Gastrocnemius medialis (tissue), 4 donors: ENCODE measurements at regions not wholly inside any gene's neighbourhood (a gene's known extent, or its start where the extent isn't known, plus 50 kb on each side); places are given as distances from the start of the nearest gene placed in this dataset.

Experiments
- ATAC-seq, 2 donors: fragments of 150-250 bp; one replicate each; pipeline ENCODE4 v1.9.1; 2016
- DNase-seq, 2 donors: peaks; one replicate each; pipeline ENCODE4 v3.0.0-alpha.2; 2019
- H3K27ac ChIP-seq, 4 donors: fragments of 200-600 bp; sonication (generic); 1 replicate in 1 of 4; 2 replicates in 3 of 4; pipeline ENCODE4 v1.5.1; 2016 to 2018; ENCODE audit warnings: mild to moderate bottlenecking in 2 of 4, moderate library complexity in 1 of 4
- H3K27me3 ChIP-seq, 3 donors: fragments of 200-600 bp; sonication (generic) in 2 of 3; 1 replicate in 1 of 3; 2 replicates in 2 of 3; pipeline versions ENCODE4 v1.5.1 to v1.6.0; 2016 to 2019; ENCODE audit warnings: mild to moderate bottlenecking in 1 of 3, moderate library complexity in 1 of 3
- H3K36me3 ChIP-seq, 2 donors: fragments of 200-600 bp; sonication (generic) in 1 of 2; one replicate each; pipeline ENCODE4 v1.5.1; 2017 to 2018
- H3K4me1 ChIP-seq, 2 donors: fragments of 200-600 bp; sonication (generic) in 1 of 2; one replicate each; pipeline ENCODE4 v1.5.1; 2016 to 2017; ENCODE audit warnings: mild to moderate bottlenecking in 2 of 2
- H3K4me3 ChIP-seq, 4 donors: fragments of 200-600 bp; sonication (generic) in 3 of 4; 1 replicate in 1 of 4; 2 replicates in 3 of 4; pipeline ENCODE4 v1.5.1; 2016 to 2019; ENCODE audit warnings: mild to moderate bottlenecking in 2 of 4
- H3K9me3 ChIP-seq, 3 donors: fragments of 200-600 bp; sonication (generic) in 2 of 3; 1 replicate in 1 of 3; 2 replicates in 2 of 3; pipeline ENCODE4 v1.5.1; 2016 to 2019
- CTCF ChIP-seq, 5 experiments: fragments of 450-650 bp in 3 of 5; fragments of 200-600 bp in 2 of 5; sonication (generic) in 2 of 5; IDR thresholded peaks in 4 of 5; conservative IDR thresholded peaks in 1 of 5; 1 replicate in 4 of 5; 2 replicates in 1 of 5; pipeline ENCODE4 v1.5.1; 2016 to 2019; ENCODE audit warnings: antibody characterized with exemption in 5 of 5, mild to moderate bottlenecking in 3 of 5, moderate library complexity in 3 of 5
- POLR2A ChIP-seq, 2 donors: fragments of 450-650 bp; IDR thresholded peaks; one replicate each; pipeline ENCODE4 v1.6.1; 2017; ENCODE audit warnings: antibody characterized with exemption in 2 of 2, mild to moderate bottlenecking in 2 of 2, moderate library complexity in 2 of 2
- in situ Hi-C, 4 donors: fragments of 200-750 bp; cut with MboI; loops; one replicate each; pipeline versions ENCODE4 v1.15.0 to v1.8.0; 2017; ENCODE audit warnings: low sequenced_read_pairs in 4 of 4
- intact Hi-C: fragments of 100-400 bp; cut with DNase I; formaldehyde crosslinking; loops from one replicate; pipeline ENCODE4 v1.15.1; 2023; ENCODE audit warnings: low total_unique reads

- Histone ChIP-seq H3K4me1 (no peaks in the 10 kb centered on the region), H3K9me3 (no peaks in the 10 kb centered on the region), H3K27me3 (no peaks in the 10 kb centered on the region), H3K27ac (no peak overlapping the region), H3K4me3 (no peak overlapping the region), H3K36me3 (no peaks in the 10 kb centered on the region)
- DNase-seq (no peak), ATAC-seq (no peak)
- intact Hi-C loops, result no loop called here
- TF ChIP-seq CTCF (IDR thresholded peaks at IDR 0.05 in 4 of 5, conservative IDR thresholded peaks at IDR 0.05 in 1 of 5) (no peak), POLR2A (IDR thresholded peaks at IDR 0.05) (no peak)
- in situ Hi-C loops, result no loop called here
These were observed 400.5 kb downstream of the LRIG3 start for GRCh38 chr12:58519839-58520238.

GRCh38 chr12:58521152-58521551 is 399.2 kb downstream of the LRIG3 start:
- in situ Hi-C loops, result no loop called here
- ATAC-seq, result no peak
- H3K4me1 ChIP-seq, result no peaks in the 10 kb centered on the region
- no peaks in the 10 kb centered on the region for H3K36me3 ChIP-seq
- TF ChIP-seq CTCF (IDR thresholded peaks at IDR 0.05 in 4 of 5, conservative IDR thresholded peaks at IDR 0.05 in 1 of 5) (no peak), POLR2A (IDR thresholded peaks at IDR 0.05) (no peak)
- no peaks in the 10 kb centered on the region for H3K27me3 ChIP-seq
- intact Hi-C loops, result no loop called here
- H3K27ac ChIP-seq, result no peak overlapping the region
- H3K9me3 ChIP-seq, result no peaks in the 10 kb centered on the region
- H3K4me3 ChIP-seq, result no peak overlapping the region
- DNase-seq, result no peak

- Histone ChIP-seq H3K27me3 (no peaks in the 10 kb centered on the region), H3K27ac (no peak overlapping the region), H3K9me3 (no peaks in the 10 kb centered on the region), H3K4me3 (no peak overlapping the region), H3K36me3 (no peaks in the 10 kb centered on the region), H3K4me1 (no peaks in the 10 kb centered on the region)
- ATAC-seq (no peak), DNase-seq (no peak)
- intact Hi-C loops, result no loop called here
- in situ Hi-C loops, result no loop called here
- TF ChIP-seq POLR2A (IDR thresholded peaks at IDR 0.05) (no peak), CTCF (IDR thresholded peaks at IDR 0.05 in 4 of 5, conservative IDR thresholded peaks at IDR 0.05 in 1 of 5) (no peak)
These were observed 398.5 kb downstream of the LRIG3 start for GRCh38 chr12:58521796-58522195.

GRCh38 chr12:58523360-58523759 is 396.9 kb downstream of the LRIG3 start:
- ATAC-seq (no peak), DNase-seq (no peak)
- H3K4me3 ChIP-seq, result no peak overlapping the region
- intact Hi-C loops, result no loop called here
- H3K4me1 ChIP-seq, result no peaks in the 10 kb centered on the region
- no peaks in the 10 kb centered on the region for H3K27me3 ChIP-seq
- H3K9me3 ChIP-seq, result no peaks in the 10 kb centered on the region
- no peaks in the 10 kb centered on the region for H3K36me3 ChIP-seq
- no peak overlapping the region for H3K27ac ChIP-seq
- TF ChIP-seq POLR2A (IDR thresholded peaks at IDR 0.05) (no peak), CTCF (IDR thresholded peaks at IDR 0.05 in 4 of 5, conservative IDR thresholded peaks at IDR 0.05 in 1 of 5) (no peak)
- in situ Hi-C loops, result no loop called here

- Histone ChIP-seq H3K36me3 (no peaks in the 10 kb centered on the region), H3K4me3 (no peak overlapping the region), H3K27me3 (no peaks in the 10 kb centered on the region), H3K4me1 (peaks cover 0 to 3% of the 10 kb centered on the region in 2 donors), H3K9me3 (no peaks in the 10 kb centered on the region), H3K27ac (no peak overlapping the region)
- no peak for TF ChIP-seq CTCF (IDR thresholded peaks at IDR 0.05 in 4 of 5, conservative IDR thresholded peaks at IDR 0.05 in 1 of 5)
- no peak for TF ChIP-seq POLR2A (IDR thresholded peaks at IDR 0.05)
- in situ Hi-C loops (loop anchor here in 1 of 4 donors (25.0 kb wide), 1 partner anchor 634 kb away; no protein-coding TSS in a partner anchor), intact Hi-C loops (no loop called here)
- no peak for ATAC-seq
- DNase-seq, result no peak
These were observed 392.0 kb downstream of the LRIG3 start for GRCh38 chr12:58528271-58528670.
